Liver (tissue), 7 donors: ENCODE measurements at regions not wholly inside any gene's neighbourhood (a gene's known extent, or its start where the extent isn't known, plus 50 kb on each side); places are given as distances from the start of the nearest gene placed in this dataset.

Source experiments
- DNase-seq: peaks from one replicate; pipeline ENCODE4 v3.0.0-alpha.2; 2017; ENCODE audit warnings: low spot score
- H3K27ac ChIP-seq, 2 donors: one replicate each; pipeline ENCODE4 v1.7.0; 2013; ENCODE audit warnings: inconsistent platforms in 2 of 2, low read length in 2 of 2, control low read depth in 1 of 2, low read depth in 1 of 2, mild to moderate bottlenecking in 1 of 2
- H3K27me3 ChIP-seq, 4 donors: one replicate each; pipeline versions ENCODE4 v1.6.1 to v1.7.0; 2013; ENCODE audit warnings: low read length in 3 of 4, inconsistent platforms in 1 of 4, mild to moderate bottlenecking in 1 of 4, moderate library complexity in 1 of 4; ENCODE audit not compliant: control insufficient read depth in 4 of 4, insufficient read depth in 4 of 4
- H3K36me3 ChIP-seq, 4 donors: one replicate each; pipeline versions ENCODE4 v1.6.1 to v1.7.0; 2013; ENCODE audit warnings: low read length in 3 of 4, mild to moderate bottlenecking in 3 of 4, low read depth in 1 of 4, moderate library complexity in 1 of 4; ENCODE audit not compliant: control insufficient read depth in 4 of 4, insufficient read depth in 3 of 4
- H3K4me1 ChIP-seq, 4 donors: one replicate each; pipeline versions ENCODE4 v1.6.1 to v1.7.0; 2013; ENCODE audit warnings: low read length in 3 of 4, mild to moderate bottlenecking in 3 of 4, moderate library complexity in 1 of 4; ENCODE audit not compliant: control insufficient read depth in 4 of 4, insufficient read depth in 4 of 4
- H3K4me3 ChIP-seq, 3 donors: one replicate each; pipeline versions ENCODE4 v1.6.1 to v1.7.0; 2013; ENCODE audit warnings: low read length in 3 of 3, control low read depth in 1 of 3, low read depth in 1 of 3, mild to moderate bottlenecking in 1 of 3
- H3K9ac ChIP-seq, 2 donors: one replicate each; pipeline ENCODE4 v1.7.0; 2013; ENCODE audit warnings: low read length in 2 of 2, mild to moderate bottlenecking in 2 of 2, moderate library complexity in 2 of 2, control low read depth in 1 of 2, low read depth in 1 of 2
- H3K9me3 ChIP-seq, 4 donors: one replicate each; pipeline versions ENCODE4 v1.6.1 to v1.7.0; 2013; ENCODE audit warnings: low read length in 3 of 4; ENCODE audit not compliant: control insufficient read depth in 4 of 4
- ATF3 ChIP-seq: IDR thresholded peaks from 2 replicates; pipeline ENCODE4 v1.6.1; 2016; ENCODE audit warnings: antibody characterized with exemption
- EGR1 ChIP-seq, 2 donors: IDR thresholded peaks; 2 replicates each; pipeline ENCODE4 v1.6.1; 2016 to 2018; ENCODE audit warnings: antibody characterized with exemption in 2 of 2, low read depth in 2 of 2
- FOXA1 ChIP-seq: IDR thresholded peaks from 2 replicates; pipeline ENCODE4 v1.6.1; 2016; ENCODE audit warnings: antibody characterized with exemption
- FOXA2 ChIP-seq: IDR thresholded peaks from 2 replicates; pipeline ENCODE4 v1.6.1; 2016; ENCODE audit warnings: antibody characterized with exemption
- GABPA ChIP-seq, 2 donors: IDR thresholded peaks in 1 of 2; conservative IDR thresholded peaks in 1 of 2; 2 replicates each; pipeline ENCODE4 v1.6.1; 2016; ENCODE audit warnings: antibody characterized with exemption in 2 of 2, mild to moderate bottlenecking in 1 of 2, moderate library complexity in 1 of 2
- HNF4A ChIP-seq, 2 donors: conservative IDR thresholded peaks; 2 replicates each; pipeline ENCODE4 v1.6.1; 2016; ENCODE audit warnings: antibody characterized with exemption in 2 of 2, mild to moderate bottlenecking in 2 of 2
- HNF4G ChIP-seq: IDR thresholded peaks from 2 replicates; pipeline ENCODE4 v1.6.1; 2016; ENCODE audit warnings: antibody characterized with exemption
- JUND ChIP-seq, 2 donors: IDR thresholded peaks; 2 replicates each; pipeline ENCODE4 v1.6.1; 2016; ENCODE audit warnings: antibody characterized with exemption in 2 of 2
- MAX ChIP-seq: IDR thresholded peaks from 2 replicates; pipeline ENCODE4 v1.6.1; 2016; ENCODE audit warnings: antibody characterized with exemption
- NR2F2 ChIP-seq: IDR thresholded peaks from 2 replicates; pipeline ENCODE4 v1.6.1; 2016; ENCODE audit warnings: antibody characterized with exemption
- RAD21 ChIP-seq, 2 donors: IDR thresholded peaks; 2 replicates each; pipeline ENCODE4 v1.6.1; 2016; ENCODE audit warnings: antibody characterized with exemption in 2 of 2, mild to moderate bottlenecking in 2 of 2
- REST ChIP-seq: IDR thresholded peaks from 2 replicates; pipeline ENCODE4 v1.6.1; 2016; ENCODE audit warnings: antibody characterized with exemption, mild to moderate bottlenecking
- RXRA ChIP-seq, 2 donors: IDR thresholded peaks; 2 replicates each; pipeline ENCODE4 v1.6.1; 2017 to 2018; ENCODE audit warnings: antibody characterized with exemption in 2 of 2, mild to moderate bottlenecking in 1 of 2
- SP1 ChIP-seq: IDR thresholded peaks from 2 replicates; pipeline ENCODE4 v1.6.1; 2018; ENCODE audit warnings: antibody characterized with exemption, mild to moderate bottlenecking
- TAF1 ChIP-seq: conservative IDR thresholded peaks from 2 replicates; pipeline ENCODE4 v1.6.1; 2016; ENCODE audit warnings: antibody characterized with exemption, mild to moderate bottlenecking
- YY1 ChIP-seq: IDR thresholded peaks from 2 replicates; pipeline ENCODE4 v1.6.1; 2016; ENCODE audit warnings: antibody characterized with exemption, mild to moderate bottlenecking
- WGBS: extraction: QIAGEN DNeasy Blood & Tissue Kit; methylation state at CpG from one replicate; pipeline ENCODE4 v1.1.7; 2013; 5-methylcytosine and 5-hydroxymethylcytosine counted together
- donor health status: healthy.
- donor health status: healthy.
- donor health status: healthy.
- donor health status: healthy.

GRCh38 chr14:84544486-84545131 lies 985.3 kb upstream of the FLRT2 start:
- WGBS = 58% methylated on average over 6 of the region's 6 CpGs
- H3K27me3 ChIP-seq = no peaks in the 10 kb centered on the region
- H3K9me3 ChIP-seq = no peaks in the 10 kb centered on the region
- no peak for DNase-seq
- H3K4me3 ChIP-seq = no peak overlapping the region
- no peaks in the 10 kb centered on the region for H3K36me3 ChIP-seq
- H3K27ac ChIP-seq = no peak overlapping the region
- TF ChIP-seq FOXA2 (no peak), ATF3 (no peak), FOXA1 (no peak), HNF4G (no peak), TAF1 (no peak), MAX (no peak), REST (no peak), NR2F2 (no peak), RAD21 (IDR thresholded peaks at IDR 0.05) (no peak), RXRA (IDR thresholded peaks at IDR 0.05) (no peak), GABPA (IDR thresholded peaks at IDR 0.05 in 1 of 2, conservative IDR thresholded peaks at IDR 0.05 in 1 of 2) (no peak), EGR1 (IDR thresholded peaks at IDR 0.05; ENCODE audit: low read depth in 2 of 2) (no peak), JUND (IDR thresholded peaks at IDR 0.05) (no peak), YY1 (no peak)
- H3K4me1 ChIP-seq = no peaks in the 10 kb centered on the region
- no peak overlapping the region for H3K9ac ChIP-seq

GRCh38 chr14:84546236-84546635 lies 983.7 kb upstream of the FLRT2 start:
- Histone ChIP-seq H3K9me3 (no peaks in the 10 kb centered on the region), H3K27ac (no peak overlapping the region), H3K4me3 (no peak overlapping the region), H3K27me3 (no peaks in the 10 kb centered on the region), H3K36me3 (no peaks in the 10 kb centered on the region), H3K9ac (no peak overlapping the region), H3K4me1 (no peaks in the 10 kb centered on the region)
- TF ChIP-seq ATF3 (no peak), FOXA1 (no peak), GABPA (IDR thresholded peaks at IDR 0.05 in 1 of 2, conservative IDR thresholded peaks at IDR 0.05 in 1 of 2) (no peak)
- no peak for DNase-seq
- WGBS = 32% methylated on average over 2 of the region's 2 CpGs

- Histone ChIP-seq H3K4me1 (no peaks in the 10 kb centered on the region), H3K27me3 (no peaks in the 10 kb centered on the region), H3K4me3 (no peak overlapping the region), H3K9me3 (peaks cover 0 to 4% (median under 1%) of the 10 kb centered on the region in 4 donors), H3K9ac (no peak overlapping the region), H3K36me3 (no peaks in the 10 kb centered on the region), H3K27ac (no peak overlapping the region)
- TF ChIP-seq SP1 (no peak), RAD21 (IDR thresholded peaks at IDR 0.05) (no peak), ATF3 (no peak), JUND (IDR thresholded peaks at IDR 0.05) (no peak), RXRA (IDR thresholded peaks at IDR 0.05) (no peak), REST (no peak), FOXA1 (no peak), TAF1 (no peak), FOXA2 (no peak), HNF4A (conservative IDR thresholded peaks at IDR 0.05) (no peak)
- DNase-seq = no peak
- 64% methylated on average over 3 of the region's 3 CpGs for WGBS
These were observed 975.8 kb upstream of the FLRT2 start for GRCh38 chr14:84554136-84554535.
